HCT116 (cell line): ENCODE measurements at regions not wholly inside any gene's neighbourhood (a gene's known extent, or its start where the extent isn't known, plus 50 kb on each side); places are given as distances from the start of the nearest gene placed in this dataset.

ENCODE experiments used
- ATAC-seq: fragments of 200-7000 bp; cut with Tn5 transposase; 2 replicates; pipeline ENCODE4 v1.9.1; 2020; ENCODE audit warnings: mild to moderate bottlenecking, moderate library complexity
- BruUV-seq: library from RNA; stranded (reverse); fragments of 400-500 nt; replicated peaks from 2 replicates; lab custom pipeline; 2021; lab: Mats Ljungman, UMichigan
- CTCF ChIA-PET: fragments of 300-600 bp; sonication (Branson Sonifier 250); formaldehyde crosslinking; loops from one replicate; lab custom pipeline; 2021; ENCODE audit warnings: antibody characterized with exemption; lab: Charles Lee
- POLR2A ChIA-PET: fragments of 300-600, 350-600 bp; sonication (Branson Sonifier 250); formaldehyde crosslinking; loops from one replicate; lab custom pipeline; 2021; ENCODE audit warnings: antibody characterized with exemption; lab: Charles Lee
- RAD21 ChIA-PET, 2 experiments: fragments of 300-600 bp; sonication (Branson Sonifier 250); formaldehyde crosslinking; loops; one replicate each; lab custom pipeline; 2023; ENCODE audit warnings: low total read pairs in 2 of 2; ENCODE audit not compliant: uncharacterized antibody in 2 of 2, unreplicated experiment in 2 of 2, low non-redundant PET in 1 of 2; lab: Charles Lee
- DNase-seq: peaks from one replicate; pipeline ENCODE4 v3.0.0-alpha.2; 2010; ENCODE audit warnings: low read depth, low spot score
- H2AFZ ChIP-seq: fragments of 200-600 bp; shearing (Covaris generic), sonication (generic); 2 replicates; pipeline ENCODE4 v1.6.1; 2017; ENCODE audit warnings: low read depth, mixed run types, mixed read lengths, antibody characterized with exemption, low read length; ENCODE audit not compliant: poor library complexity, severe bottlenecking
- H3K27ac ChIP-seq: 2 replicates; pipeline ENCODE4 v1.5.1; 2012; ENCODE audit warnings: low read depth, low read length
- H3K27me3 ChIP-seq: fragments of 200-600 bp; sonication (generic); 2 replicates; pipeline ENCODE4 v1.6.1; 2016; ENCODE audit warnings: mixed run types, low read length, mixed read lengths; ENCODE audit not compliant: insufficient read depth
- H3K36me3 ChIP-seq, 2 experiments: fragments of 200-500 bp in 1 of 2; fragments of 200-600 bp in 1 of 2; sonication (Bioruptor generic) in 1 of 2; sonication (generic) in 1 of 2; 2 replicates each; pipeline versions ENCODE4 v1.5.1 to v1.6.1; 2014 to 2016; ENCODE audit warnings: low read length in 2 of 2, inconsistent platforms in 1 of 2, mixed read lengths in 1 of 2, mixed run types in 1 of 2; ENCODE audit not compliant: insufficient read depth in 2 of 2, control insufficient read depth in 1 of 2
- H3K4me1 ChIP-seq, 2 experiments: fragments of 200-600 bp in 1 of 2; sonication (generic) in 1 of 2; 2 replicates each; pipeline versions ENCODE4 v1.5.1 to v1.6.1; 2012 to 2017; ENCODE audit warnings: low read length in 2 of 2, inconsistent platforms in 1 of 2, mild to moderate bottlenecking in 1 of 2, mixed read lengths in 1 of 2, mixed run types in 1 of 2, moderate library complexity in 1 of 2; ENCODE audit not compliant: insufficient read depth in 2 of 2, control insufficient read depth in 1 of 2
- H3K4me2 ChIP-seq: fragments of 200-600 bp; sonication (generic); 2 replicates; pipeline ENCODE4 v1.6.1; 2017; ENCODE audit warnings: mixed run types, low read length, mixed read lengths
- H3K4me3 ChIP-seq, 2 experiments: fragments of 200-600 bp in 1 of 2; sonication (generic) in 1 of 2; replicated peaks in 1 of 2; 2 replicates each; pipeline ENCODE4 v1.5.1; 2011 to 2016; ENCODE audit warnings: low read length in 2 of 2, control low read depth in 1 of 2, low read depth in 1 of 2, mild to moderate bottlenecking in 1 of 2, mixed read lengths in 1 of 2, mixed run types in 1 of 2
- H3K79me2 ChIP-seq: fragments of 200-600 bp; sonication (generic); 2 replicates; pipeline ENCODE4 v1.6.1; 2017; ENCODE audit warnings: mild to moderate bottlenecking, mixed run types, low read length, moderate library complexity, mixed read lengths; ENCODE audit not compliant: insufficient read depth
- H3K9ac ChIP-seq: fragments of 200-600 bp; sonication (generic); 2 replicates; pipeline ENCODE4 v1.6.1; 2016; ENCODE audit warnings: low read length, mixed read lengths
- H3K9me2 ChIP-seq: fragments of 200-600 bp; sonication (generic), shearing (Covaris generic); 2 replicates; pipeline ENCODE4 v1.6.1; 2017; ENCODE audit warnings: mixed run types, mild to moderate bottlenecking, moderate library complexity; ENCODE audit not compliant: insufficient read depth
- H3K9me3 ChIP-seq, 2 experiments: fragments of 200-500 bp in 1 of 2; fragments of 200-600 bp in 1 of 2; sonication (Bioruptor generic) in 1 of 2; sonication (generic) in 1 of 2; 2 replicates each; pipeline ENCODE4 v1.6.1; 2014 to 2017; ENCODE audit warnings: low read length in 2 of 2, mixed read lengths in 2 of 2, inconsistent platforms in 1 of 2, low read depth in 1 of 2, mild to moderate bottlenecking in 1 of 2, mixed run types in 1 of 2, moderate library complexity in 1 of 2; ENCODE audit not compliant: control insufficient read depth in 1 of 2, insufficient read depth in 1 of 2
- H4K20me1 ChIP-seq: fragments of 200-600 bp; sonication (generic), shearing (Covaris generic); 2 replicates; pipeline ENCODE4 v1.6.1; 2017; ENCODE audit warnings: mixed run types, mild to moderate bottlenecking, moderate library complexity; ENCODE audit not compliant: insufficient read depth
- EGR1 ChIP-seq: IDR thresholded peaks from 2 replicates; pipeline ENCODE4 v1.6.1; 2012; ENCODE audit warnings: low read depth
- ELF1 ChIP-seq: IDR thresholded peaks from 2 replicates; pipeline ENCODE4 v1.6.1; 2012; ENCODE audit warnings: low read depth, borderline replicate concordance
- FOSL1 ChIP-seq: IDR thresholded peaks from 2 replicates; pipeline ENCODE4 v1.6.1; 2012; ENCODE audit warnings: low read depth
- MAX ChIP-seq: IDR thresholded peaks from 2 replicates; pipeline ENCODE4 v1.6.1; 2012
- POLR2AphosphoS5 ChIP-seq: IDR thresholded peaks from 2 replicates; pipeline ENCODE4 v1.6.1; 2011; ENCODE audit warnings: mild to moderate bottlenecking, low read depth, low read length, moderate library complexity
- REST ChIP-seq: IDR thresholded peaks from 2 replicates; pipeline ENCODE4 v1.6.1; 2012; ENCODE audit warnings: low read depth
- SRF ChIP-seq: IDR thresholded peaks from 2 replicates; pipeline ENCODE4 v1.6.1; 2012; ENCODE audit warnings: low read depth
- intact Hi-C: fragments of 100-400 bp; cut with micrococcal nuclease; formaldehyde crosslinking; loops from 2 replicates; pipeline ENCODE4 v1.10.0; 2022
- TF ChIP-seq, protein P1 (sequence below): IDR thresholded peaks from 2 replicates; pipeline ENCODE4 v1.6.1; 2011; ENCODE audit warnings: mild to moderate bottlenecking, low read length, moderate library complexity; ENCODE audit not compliant: insufficient replicate concordance; ENCODE audit errors: extremely low read depth

GRCh38 chr6:103409475-103409874, 1450.2 kb downstream of the HACE1 start:
- RAD21 ChIA-PET, result no interaction called here
- no peak overlapping the region for H3K9ac ChIP-seq
- H3K36me3 ChIP-seq, result no peaks in the 10 kb centered on the region
- H4K20me1 ChIP-seq, result no peaks in the 10 kb centered on the region; the same call in 1 of the 2 replicates
- no peak overlapping the region for H3K4me3 ChIP-seq
- no peak overlapping the region for H3K4me2 ChIP-seq
- no peak overlapping the region for H3K27ac ChIP-seq
- DNase-seq, result no peak
- POLR2A ChIA-PET, result no interaction called here
- no TSS peak for BruUV-seq
- H3K4me1 ChIP-seq, result no peaks in the 10 kb centered on the region
- CTCF ChIA-PET, result no interaction called here
- TF ChIP-seq POLR2AphosphoS5, result no peak
- no peak for TF ChIP-seq SRF
- H2AFZ ChIP-seq, result no peak overlapping the region
- H3K9me2 ChIP-seq, result no peaks in the 10 kb centered on the region
- ATAC-seq, result no peak
- H3K79me2 ChIP-seq, result no peaks in the 10 kb centered on the region
- intact Hi-C loops, result no loop called here
- H3K9me3 ChIP-seq, result no peaks in the 10 kb centered on the region
- no peaks in the 10 kb centered on the region for H3K27me3 ChIP-seq

- Histone ChIP-seq H3K79me2 (no peaks in the 10 kb centered on the region), H3K4me3 (no peak overlapping the region), H3K4me2 (no peak overlapping the region), H4K20me1 (no peaks in the 10 kb centered on the region; the same call in 1 of the 2 replicates), H3K9me2 (no peaks in the 10 kb centered on the region), H3K4me1 (no peaks in the 10 kb centered on the region), H3K9me3 (no peaks in the 10 kb centered on the region), H3K36me3 (no peaks in the 10 kb centered on the region), H3K27ac (no peak overlapping the region), H2AFZ (no peak overlapping the region), H3K27me3 (no peaks in the 10 kb centered on the region), H3K9ac (no peak overlapping the region)
- ChIA-PET RAD21 (no interaction called here), POLR2A (no interaction called here), CTCF (no interaction called here)
- intact Hi-C loops, result no loop called here
- no peak for TF ChIP-seq ELF1
- no peak for DNase-seq
- ATAC-seq, result no peak
- BruUV-seq, result no TSS peak
Measured at GRCh38 chr6:103405321-103405720, 1454.4 kb downstream of the HACE1 start.

DNA sequence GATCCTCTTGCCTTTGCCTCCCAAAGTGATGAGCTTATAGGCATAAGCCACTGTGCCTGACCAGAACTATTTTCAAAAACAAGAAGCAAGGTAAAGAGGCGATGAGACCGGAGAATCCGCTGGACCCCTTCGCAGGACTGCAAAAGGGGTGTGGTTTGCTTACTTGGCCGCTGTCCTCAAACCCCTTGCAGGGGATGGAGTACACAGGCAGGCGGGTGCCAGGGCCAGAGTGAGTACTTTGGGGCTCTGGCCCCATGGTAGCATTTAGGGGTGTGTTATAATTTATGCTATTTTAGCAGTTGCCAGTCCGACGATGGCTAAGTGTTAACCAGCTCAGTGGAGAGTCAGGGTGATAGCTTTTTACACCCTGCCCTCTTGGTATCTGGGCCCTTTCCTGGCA, 1454.9 kb downstream of the HACE1 start:
- Histone ChIP-seq H2AFZ (no peak overlapping the region), H3K9me3 (no peaks in the 10 kb centered on the region), H3K9me2 (no peaks in the 10 kb centered on the region), H3K79me2 (no peaks in the 10 kb centered on the region), H4K20me1 (no peaks in the 10 kb centered on the region; the same call in 1 of the 2 replicates), H3K4me2 (no peak overlapping the region), H3K27me3 (no peaks in the 10 kb centered on the region), H3K27ac (no peak overlapping the region), H3K36me3 (no peaks in the 10 kb centered on the region), H3K4me3 (no peak overlapping the region), H3K4me1 (no peaks in the 10 kb centered on the region), H3K9ac (no peak overlapping the region)
- ATAC-seq, result no peak
- BruUV-seq, result no TSS peak
- CTCF ChIA-PET, result no interaction called here
- RAD21 ChIA-PET, result no interaction called here
- POLR2A ChIA-PET, result no interaction called here
- no peak for DNase-seq
- intact Hi-C loops, result no loop called here
- no peak for TF ChIP-seq FOSL1
- TF ChIP-seq REST, result no peak
- TF ChIP-seq SRF, result no peak
- no peak for TF ChIP-seq MAX
- TF ChIP-seq, protein P1, sequence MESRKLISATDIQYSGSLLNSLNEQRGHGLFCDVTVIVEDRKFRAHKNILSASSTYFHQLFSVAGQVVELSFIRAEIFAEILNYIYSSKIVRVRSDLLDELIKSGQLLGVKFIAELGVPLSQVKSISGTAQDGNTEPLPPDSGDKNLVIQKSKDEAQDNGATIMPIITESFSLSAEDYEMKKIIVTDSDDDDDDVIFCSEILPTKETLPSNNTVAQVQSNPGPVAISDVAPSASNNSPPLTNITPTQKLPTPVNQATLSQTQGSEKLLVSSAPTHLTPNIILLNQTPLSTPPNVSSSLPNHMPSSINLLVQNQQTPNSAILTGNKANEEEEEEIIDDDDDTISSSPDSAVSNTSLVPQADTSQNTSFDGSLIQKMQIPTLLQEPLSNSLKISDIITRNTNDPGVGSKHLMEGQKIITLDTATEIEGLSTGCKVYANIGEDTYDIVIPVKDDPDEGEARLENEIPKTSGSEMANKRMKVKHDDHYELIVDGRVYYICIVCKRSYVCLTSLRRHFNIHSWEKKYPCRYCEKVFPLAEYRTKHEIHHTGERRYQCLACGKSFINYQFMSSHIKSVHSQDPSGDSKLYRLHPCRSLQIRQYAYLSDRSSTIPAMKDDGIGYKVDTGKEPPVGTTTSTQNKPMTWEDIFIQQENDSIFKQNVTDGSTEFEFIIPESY, result no peak
- TF ChIP-seq EGR1, result no peak
